Fibroblast of upper back skin (primary cell): ENCODE measurements at regions not wholly inside any gene's neighbourhood (a gene's known extent, or its start where the extent isn't known, plus 50 kb on each side); places are given as distances from the start of the nearest gene placed in this dataset.

Experiments used
- DNase-seq: peaks from one replicate; pipeline ENCODE4 v3.0.0-alpha.2; 2013

DNA sequence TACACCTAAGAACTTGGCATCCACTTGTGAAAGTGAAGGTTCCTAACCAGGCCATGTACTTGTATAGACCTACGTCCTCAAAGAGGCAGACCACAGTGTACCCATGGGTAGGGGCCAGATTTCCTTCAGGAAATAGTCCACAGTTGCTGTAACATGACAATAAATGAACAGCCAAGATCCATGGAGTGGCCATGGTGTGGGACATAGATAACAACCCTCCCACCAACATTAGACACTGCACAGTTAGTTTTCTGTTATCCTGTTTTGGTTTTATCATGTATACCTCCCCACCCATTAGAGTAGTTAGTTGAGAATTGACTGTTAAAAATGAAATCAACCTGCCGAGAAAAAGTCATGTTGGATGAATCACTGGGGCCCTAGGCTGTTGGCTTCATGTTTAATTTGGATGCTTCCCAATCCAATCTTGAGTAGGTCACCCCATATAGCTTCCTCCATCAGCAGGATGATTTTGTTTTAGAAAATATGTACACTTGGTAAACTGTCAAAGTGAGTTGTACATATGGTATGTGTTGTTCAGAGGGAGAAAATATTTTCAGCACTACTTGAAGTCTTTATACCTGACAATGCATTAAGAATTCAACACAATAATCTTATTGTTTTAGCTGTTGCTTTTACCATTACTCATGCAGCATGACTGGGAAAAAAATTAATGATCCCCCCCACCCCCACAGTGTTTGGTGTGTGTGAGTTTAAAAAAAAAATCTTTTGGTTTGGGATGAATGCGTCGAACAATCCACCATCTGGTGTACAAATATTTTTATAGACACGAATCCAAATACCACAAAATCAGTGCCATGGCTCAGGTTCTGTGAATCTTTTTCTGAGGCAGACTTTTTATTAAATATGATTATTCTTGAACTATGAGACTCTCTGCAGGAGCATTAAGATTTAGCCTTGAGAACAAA is 88.3 kb upstream of the ARHGAP29 start:
- peak; percentile 99 for DNase-seq

DNA sequence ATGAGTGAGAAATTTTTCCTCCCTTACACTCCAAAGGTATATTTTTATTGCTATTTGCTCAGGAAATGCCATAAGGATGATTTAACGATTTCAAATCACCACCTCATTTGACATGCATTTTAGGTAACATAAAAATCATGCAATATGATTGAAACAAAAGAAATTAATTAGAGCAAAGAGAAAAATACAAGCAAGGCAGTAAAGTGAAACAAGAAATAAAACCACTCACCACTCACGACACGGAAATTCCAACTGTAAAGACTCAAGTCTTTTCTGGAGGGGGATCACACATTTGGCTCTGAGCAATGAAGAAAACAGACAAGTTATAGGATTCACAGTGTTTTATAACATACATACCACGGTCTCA is 86.8 kb upstream of the ARHGAP29 start:
- peak; percentile 71 for DNase-seq

DNA sequence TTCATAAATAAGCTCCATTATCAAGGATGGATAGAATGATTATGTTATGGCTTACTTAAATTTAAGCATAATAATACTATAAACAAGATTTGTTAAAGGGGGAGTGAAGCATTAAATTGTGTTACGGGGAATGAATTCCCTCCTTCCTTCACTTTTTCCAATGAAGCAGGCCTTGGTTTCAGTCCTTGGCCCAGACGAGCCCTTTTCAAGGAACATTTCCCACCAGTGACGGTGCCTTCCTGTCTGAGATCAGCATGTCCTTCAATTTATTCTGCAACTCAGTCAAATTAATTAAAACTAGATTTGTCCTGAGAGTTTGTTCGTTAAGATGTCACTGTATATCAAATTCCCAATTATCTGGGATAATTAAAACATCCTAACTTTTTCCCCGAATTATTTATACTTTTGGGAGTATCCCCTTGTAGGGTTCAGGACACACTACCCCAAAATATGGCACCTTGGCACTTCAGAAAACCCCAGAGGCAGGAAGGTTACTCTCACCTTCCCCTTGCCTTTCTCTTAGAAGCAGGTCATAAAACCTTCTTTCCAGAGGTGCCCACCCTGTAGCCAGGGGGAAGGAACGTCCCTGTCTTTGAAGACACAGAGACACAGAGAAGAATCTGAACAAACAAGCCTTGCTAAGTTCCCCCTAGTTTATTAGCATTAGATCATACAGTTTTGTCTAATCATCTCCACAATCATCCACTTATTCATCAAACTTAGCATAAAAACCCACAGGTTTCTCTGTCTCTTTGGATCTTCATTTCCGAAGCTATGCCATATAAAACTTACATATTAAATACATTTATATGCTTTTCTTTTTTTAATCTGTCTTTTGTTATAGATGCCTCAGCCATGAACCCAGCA is 86.2 kb upstream of the ARHGAP29 start:
- DNase-seq = no peak

DNA sequence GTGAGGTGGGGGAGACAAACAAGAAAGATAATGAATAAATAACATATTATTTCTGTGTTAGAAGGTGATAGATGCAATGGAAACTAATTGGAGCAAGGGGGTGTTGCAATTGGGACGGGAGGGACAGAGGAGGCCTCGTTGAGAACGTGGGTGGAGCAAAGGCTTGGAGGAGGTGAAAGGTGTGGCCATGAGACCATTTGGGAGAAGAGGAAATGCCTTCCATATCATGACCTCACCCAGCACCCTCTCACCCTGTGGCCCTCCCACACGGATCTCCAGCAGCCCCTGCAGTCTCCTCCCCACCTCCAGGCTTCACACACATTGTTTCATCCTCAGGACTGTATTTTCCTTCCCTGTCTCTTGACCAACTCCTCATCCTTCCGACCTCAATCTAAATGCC is 85.3 kb upstream of the ARHGAP29 start:
- DNase-seq = no peak

DNA sequence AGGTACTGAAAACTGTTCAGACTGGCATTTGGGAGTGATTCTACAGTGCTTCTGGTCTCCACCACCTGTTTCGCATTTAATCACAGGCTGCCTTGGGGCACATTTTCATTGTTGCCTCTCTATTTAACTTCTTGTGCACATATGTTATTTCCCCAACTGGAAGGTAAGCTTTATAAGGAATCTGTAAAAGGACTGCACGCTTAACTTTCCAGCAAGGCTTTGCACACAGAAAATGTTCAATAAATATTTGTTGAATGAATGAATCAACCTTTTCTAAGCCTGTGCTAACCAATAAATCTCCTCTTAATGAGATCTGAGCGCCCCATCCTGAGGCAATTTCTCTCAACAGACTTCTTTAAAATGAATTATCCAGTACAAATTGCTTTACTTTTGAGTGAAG is 84.3 kb upstream of the ARHGAP29 start:
- peak; percentile 28 for DNase-seq

DNA sequence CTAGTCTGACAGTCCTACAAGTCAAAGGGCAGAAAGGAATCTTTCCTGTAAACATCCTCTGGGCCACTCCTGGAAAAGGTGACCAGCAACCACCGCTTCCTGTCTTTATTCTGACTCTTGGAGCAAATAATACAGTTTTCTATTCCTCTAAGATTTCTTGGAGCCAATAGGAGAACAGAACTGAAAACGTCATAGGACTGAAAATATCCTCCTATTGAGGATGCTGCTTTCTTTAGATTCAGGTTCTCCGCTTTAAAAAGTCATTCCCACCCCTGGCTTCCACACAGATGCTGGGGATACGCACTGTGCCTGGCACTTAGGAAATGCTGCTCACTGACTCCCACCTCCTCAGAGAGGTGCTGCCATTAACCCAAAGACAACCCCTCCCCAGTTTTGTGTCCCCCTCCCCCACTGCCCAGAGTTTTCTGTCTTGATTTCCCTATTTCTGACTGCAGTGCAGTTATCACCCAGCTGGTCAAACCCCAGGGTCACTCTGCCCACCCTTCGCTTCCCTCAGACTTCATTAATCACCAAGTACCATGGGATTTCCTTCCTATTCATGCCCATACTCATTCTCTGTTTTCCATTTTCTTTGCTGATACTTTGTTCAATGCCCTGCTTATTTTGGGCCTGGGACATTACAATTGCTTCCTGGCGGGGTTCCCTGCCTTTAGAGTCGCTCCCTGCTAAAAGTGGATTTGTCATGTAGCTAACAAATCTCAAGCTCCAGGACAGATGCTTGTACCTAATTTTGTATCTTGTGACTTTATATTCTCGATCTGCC is 82.1 kb upstream of the ARHGAP29 start:
- DNase-seq = no peak

DNA sequence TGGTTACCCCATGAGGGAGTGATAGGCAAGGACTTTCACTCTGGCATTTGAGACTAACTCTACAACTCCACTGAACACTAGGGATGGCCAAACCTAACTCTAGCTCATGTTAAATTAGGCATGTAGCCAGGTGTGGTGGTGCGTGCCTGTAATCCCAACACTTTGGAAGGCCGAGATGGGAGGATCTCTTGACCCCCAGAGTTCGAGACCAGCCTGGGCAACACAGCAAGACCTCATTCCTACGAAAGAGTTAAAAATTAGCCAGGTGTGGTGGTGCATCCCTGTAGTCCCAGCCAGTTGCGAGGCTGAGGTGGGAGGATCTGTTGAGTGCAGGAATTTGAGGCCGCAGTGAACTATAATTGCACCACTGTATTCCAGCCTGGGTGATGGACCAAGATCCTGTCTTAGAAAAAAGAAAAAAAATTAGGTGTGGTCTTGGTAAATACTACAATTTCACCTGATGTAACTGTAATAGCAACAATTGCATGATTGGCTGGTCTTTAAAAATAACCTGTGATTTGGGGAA is 81.2 kb upstream of the ARHGAP29 start:
- no peak for DNase-seq

DNA sequence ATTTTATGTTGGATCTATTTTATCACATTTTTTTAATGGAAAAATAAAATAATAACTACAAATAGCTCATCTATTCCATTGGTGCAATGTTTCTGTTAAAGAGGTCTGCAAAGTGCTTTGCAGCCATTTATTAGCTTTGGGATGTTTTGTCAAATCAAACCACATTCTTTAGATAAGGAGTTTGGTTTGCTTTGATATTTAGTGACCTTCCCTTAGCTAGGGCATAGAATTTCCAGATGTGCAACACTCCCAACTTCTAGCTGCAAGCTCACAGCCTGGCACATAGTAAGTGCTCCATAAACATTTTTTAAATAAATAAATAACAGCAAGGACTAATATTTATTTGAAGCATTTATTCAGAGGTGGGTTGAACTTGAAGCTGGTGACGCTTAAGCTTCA is 80.4 kb upstream of the ARHGAP29 start:
- no peak for DNase-seq

DNA sequence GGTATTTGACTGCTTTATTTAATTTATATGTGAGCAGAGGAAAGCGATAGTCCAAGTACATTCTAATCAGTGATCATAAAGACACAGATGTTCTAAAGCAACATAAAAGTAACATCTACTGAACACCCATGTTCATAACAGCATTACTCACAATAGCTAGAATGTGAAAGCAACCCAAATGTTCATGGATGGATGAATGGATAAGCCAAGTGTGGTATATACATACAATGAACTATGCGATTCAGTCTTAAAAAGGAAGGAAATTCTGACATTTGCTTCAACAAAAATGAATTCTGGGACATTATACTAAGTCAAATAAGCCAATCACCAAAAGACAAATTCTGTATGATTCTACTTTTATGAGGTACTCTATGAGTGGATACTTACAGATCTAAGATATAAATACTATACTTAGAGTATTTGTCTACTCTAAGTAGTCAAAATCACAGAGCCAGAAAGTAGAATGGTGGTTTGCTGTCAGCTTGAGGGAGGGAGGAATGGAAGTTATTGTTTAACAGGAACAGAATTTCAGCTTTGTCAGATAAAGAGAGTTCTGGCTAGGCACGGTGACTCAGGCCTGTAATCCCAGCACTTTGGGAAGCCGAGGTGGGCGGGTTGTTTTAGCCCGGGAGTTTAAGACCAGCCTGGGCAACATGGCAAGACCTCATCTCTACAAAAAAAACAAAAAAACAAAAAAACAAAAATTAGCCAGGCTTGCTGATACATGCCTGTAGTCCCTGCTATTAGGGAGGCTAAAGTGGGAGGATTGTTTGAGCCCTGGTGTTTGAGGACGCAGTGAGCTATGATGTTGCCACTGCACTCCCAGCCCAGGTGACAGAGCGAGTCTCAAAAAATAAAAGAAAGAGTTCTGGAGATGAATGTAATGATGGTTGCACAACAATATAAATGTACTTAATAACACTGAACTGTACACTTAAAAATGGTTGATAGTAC is 79.7 kb upstream of the ARHGAP29 start:
- no peak for DNase-seq

DNA sequence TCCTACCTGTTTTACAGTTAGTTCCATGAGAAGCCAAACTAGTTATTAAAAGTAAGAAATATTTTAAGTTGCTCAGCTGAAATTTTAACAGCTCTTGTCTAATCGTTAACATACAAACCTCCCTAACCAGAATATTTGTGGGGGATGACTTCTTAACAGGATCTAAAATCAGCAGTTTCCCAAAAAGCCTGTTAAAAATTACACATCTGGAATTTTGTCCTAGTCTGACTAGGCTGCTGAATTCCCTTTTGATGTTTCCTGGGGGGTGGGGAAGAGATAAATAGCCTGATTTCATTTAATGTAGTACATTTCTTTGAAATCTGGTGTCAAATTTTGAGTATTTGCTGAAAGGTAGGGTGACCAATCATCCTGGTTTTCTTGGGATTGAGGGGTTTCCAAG is 78.8 kb upstream of the ARHGAP29 start:
- no peak for DNase-seq

DNA sequence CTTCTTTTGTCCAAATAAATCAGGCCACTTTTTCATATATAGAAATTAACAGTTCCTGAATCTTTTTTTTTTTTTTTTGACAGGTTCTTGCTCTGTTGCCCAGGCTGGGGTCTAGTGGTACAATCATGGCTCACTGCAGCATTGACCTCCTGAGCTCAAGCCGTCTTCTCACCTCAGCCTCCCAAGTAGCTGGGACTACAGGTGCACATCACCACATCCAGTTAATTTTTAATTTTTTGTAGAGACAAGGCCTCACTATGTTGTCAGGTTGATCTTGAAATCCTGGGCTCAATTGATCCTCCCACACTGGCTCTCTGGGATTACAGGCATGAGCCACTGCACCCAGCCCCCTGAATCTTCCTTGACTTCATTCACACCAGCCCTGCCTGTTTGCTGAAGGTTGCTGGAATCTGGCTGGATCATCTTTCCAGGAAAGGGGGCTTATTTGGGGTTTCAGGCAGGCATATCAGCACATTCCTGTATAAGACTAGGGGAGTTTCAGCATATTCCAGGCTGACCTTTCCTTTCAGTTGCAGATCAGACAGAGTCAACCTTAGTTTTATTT is 78.2 kb upstream of the ARHGAP29 start:
- no peak for DNase-seq

DNA sequence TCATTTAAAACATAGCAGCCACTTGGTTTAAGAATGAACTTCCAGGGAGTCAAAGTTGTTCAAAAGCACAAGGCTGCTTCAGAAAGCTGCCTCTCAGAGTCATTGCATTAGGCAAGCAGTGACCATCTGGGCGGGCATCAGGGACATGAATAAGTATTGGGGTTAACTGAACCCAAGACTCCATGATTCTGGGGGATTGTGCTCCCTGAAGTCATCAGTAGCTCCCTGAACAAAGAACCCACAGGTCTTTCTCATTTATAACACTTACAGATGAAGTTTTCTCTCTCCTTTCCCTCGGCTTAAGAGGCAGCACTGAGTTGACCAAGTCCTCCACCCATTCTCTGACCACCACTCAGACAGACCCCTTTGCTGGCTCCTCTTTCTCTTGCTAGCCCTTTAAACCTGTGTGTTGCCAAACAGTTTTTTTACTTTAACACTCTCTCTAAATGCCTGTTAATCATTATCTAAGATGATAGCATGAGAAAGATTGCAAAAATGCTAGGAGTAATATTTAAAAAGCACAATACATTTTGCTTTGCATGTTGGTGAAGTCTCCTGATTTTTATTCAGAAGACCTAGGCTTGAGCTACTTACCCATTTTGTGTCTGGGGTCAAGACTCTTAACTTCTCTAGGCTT is 77.0 kb upstream of the ARHGAP29 start:
- no peak for DNase-seq

DNA sequence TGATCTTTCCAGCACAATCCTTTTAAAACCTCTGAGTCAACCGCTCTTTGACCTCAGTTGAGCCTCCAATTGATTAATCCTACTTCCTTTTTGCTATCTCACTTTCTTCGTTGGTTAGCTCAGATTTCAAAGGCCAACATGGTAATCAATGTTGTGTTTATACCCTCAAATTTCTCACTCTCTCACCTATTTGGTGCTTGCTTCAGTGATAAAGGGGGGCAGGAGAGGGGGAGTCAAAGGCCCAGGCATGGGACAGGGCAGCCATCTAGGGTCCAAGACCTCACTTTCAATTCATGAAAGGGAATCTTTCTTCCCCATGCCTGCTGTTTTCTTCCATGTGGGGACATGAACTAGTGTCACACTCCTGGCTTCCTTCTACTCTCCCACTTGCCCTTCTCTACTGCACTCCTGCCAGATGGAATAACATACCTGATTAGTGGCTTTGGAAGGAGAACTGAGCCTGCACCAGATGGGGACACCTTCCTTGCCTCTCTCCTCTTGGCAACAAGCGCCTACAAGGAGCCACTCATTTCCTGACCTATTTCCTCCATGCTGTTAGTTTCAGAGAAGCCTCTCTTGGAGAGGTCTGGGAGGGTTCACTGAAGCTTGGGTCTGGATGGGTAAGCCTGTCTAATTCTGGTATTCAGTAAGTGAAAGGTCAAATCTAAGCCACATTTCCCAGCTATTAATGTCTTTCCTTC is 73.3 kb upstream of the ARHGAP29 start:
- DNase-seq = no peak

DNA sequence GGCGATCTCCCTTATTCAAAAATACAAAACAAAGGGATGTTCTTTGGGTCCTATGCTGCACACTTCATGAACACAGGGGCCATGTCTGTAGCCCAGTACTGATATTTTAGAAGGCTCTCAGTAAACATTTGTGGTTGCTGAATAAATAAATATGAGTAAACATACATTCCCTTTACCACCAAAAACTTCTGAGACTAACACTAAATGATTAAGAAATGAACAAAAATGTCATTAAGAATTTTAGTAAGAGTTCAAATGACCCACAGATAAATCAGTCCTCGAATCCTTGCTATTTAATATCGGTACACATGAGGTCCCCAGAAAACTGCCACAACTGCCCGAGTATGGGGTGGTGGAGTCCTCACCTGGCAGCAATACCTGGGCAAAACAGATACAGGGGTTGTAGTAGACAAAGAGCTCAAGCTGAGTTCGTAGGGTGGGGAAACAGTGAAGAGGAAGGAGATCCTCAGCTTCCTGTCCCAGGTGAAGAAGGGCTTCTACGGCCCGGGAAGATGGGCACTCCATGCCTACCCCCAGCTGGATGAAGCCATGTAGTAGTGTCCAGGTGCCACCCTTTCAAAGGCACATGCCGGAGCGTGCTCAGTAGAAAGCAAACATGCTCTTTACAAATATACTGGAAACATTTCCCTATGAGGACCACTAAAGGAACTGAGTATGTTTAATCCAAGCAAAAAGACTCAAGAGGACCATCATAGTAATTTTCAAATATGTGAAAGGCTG is 72.6 kb upstream of the ARHGAP29 start:
- DNase-seq = no peak

DNA sequence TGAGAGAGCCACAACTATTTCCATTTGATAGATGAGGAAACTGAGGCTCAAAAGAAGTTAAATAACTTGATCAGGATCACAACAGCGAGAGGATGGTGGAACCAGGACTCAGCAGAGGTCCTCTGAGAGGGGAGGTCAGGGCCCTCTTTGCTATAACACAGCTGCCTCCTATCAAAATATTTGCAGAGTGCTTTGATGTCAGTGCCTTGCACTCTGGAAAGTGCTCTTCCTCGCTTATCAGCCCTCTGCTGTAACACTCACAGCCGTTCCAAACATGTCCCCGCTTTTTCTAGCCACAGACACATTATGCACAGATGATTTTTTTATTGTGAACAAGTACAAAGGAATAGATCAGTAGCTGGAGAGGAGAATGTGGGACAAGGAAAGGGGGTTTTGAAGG is 71.8 kb upstream of the ARHGAP29 start:
- no peak for DNase-seq

DNA sequence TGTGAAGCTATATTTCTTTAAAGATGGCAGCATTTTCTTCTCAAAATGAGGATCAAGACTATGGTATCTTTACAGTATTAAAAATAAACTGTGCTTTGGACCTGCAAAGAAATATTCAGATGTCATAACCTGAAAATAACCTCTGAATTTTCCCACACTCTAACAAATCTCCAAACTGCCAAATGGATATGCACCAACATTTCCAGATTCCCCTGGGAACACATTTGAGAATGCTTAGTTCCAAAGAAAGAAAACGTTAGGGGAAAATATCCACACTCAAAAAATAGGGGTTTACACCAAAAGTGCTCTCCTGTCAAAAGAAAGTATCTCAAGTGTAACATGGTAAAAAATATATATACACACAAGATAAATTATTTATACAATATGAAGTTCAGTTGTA is 69.1 kb upstream of the ARHGAP29 start:
- no peak for DNase-seq

DNA sequence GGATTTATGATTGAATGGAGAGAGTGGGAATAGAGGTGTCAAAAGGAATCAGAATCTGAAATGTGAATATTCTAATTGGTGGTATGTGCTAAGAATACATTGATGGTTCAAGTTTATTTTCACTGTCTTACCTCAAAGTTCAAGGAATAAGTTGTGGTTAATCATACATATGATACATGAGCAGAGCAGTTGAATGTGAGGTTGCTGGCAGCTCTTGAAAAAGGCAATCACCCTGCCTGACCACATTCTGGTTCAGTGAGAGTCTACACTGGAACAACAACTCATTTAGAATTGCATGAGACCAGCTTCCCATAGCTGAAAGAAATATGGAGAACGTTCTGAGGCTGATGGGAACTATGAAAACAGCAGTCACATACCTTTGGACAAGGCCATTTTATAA is 68.3 kb upstream of the ARHGAP29 start:
- DNase-seq = peak; percentile 86

DNA sequence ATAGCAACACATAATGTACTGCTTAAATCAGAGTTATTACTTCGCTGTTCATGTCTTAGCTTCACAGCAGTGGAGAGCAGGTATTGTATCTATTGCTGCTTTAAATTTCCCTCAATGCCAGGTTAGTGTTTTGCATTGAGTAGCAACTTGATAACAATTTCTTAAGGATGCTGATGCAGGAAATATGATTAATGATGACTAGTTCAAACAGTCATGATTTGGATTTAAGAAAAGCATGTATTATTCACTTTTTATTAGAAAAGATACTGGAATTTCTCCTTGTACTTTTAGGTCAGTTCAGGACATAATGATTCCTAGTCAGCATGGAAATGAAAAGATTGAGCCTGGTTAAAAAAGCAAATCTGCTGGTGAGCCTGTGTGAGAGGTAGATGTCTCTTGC is 67.2 kb upstream of the ARHGAP29 start:
- DNase-seq = no peak

DNA sequence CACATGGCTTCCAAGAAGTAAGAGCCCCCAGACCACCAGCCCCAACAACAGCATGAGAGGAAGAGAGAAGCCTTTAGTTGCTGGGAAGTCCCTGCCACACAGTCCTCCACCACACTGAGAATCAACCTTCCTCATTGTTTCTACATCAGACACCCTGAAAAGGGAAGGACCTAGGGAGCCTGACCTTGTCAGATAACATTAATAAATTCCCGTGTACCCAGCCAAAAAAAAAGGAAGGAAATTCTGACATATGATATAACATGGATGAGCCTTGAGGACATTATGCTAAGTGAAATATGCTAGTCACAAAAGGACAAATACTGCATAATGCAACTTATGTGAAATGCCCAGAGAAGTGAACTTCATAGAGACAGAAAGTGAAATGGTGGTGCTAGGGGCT is 65.6 kb upstream of the ARHGAP29 start:
- DNase-seq = no peak

DNA sequence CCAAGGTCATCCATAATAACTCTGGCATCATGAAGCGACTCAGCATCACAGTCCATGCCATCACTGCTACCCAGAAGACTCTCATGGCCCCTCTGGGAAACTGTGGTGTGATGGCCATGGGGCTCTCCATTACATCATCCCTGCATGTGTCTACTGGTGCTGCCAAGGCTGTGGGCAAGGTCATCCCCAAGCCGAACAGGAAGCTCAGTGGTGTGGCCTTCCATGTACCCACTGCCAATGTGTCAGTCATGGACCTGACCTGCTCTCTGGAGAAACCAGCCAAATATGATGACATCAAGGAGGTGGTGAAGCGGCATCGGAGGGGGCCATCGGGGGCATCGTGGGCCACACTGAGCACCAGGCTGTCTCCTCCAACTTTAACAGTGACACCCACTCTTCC is 65.1 kb upstream of the ARHGAP29 start:
- no peak for DNase-seq
